NCI-H345 treated with DMSO at 0.1 percent for 48 hours (cell line): ENCODE measurements at regions not wholly inside any gene's neighbourhood (a gene's known extent, or its start where the extent isn't known, plus 50 kb on each side); places are given as distances from the start of the nearest gene placed in this dataset.
A peak's percentile ranks its signal among the peaks of the same experiment; 100 is the strongest.

Experiments
- DNase-seq: peaks from one replicate; lab custom pipeline; 2025; ENCODE audit not compliant: unreplicated experiment; lab: John Stamatoyannopoulos, UW

DNA sequence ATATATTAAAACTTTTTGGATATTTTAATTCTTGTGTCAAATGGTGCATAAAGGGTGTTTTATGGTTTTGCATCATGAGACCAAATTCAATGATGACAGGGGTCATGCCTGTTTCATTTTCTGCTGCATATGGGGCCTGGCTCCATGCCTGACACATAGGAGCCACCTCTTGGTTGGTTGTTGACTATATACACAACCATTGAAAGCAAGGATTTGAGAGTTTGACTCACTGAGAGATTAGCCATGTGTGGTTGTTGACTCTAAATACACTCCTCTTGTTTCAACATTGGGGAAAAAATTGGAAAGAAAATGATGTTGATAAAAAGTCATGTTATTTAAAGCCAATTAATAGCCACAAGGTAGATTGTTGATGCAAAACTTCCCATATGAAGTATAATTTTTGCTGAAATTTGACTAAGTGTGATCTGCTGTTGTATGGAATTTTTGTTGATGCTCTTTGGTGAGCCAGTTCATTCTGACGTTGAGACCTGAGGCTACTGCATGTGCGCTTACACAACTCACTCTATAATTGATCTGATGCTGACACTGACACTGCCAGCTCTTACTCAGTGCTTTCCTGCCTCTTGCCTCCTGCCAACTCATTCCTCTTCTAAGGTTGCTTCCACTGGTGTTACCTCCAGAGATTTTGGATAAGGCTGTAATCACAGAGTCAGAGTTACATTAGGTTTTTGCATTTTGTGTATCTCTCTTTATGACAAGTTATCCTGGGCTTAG, 446.2 kb upstream of the SLC14A2 start:
- no peak for DNase-seq

DNA sequence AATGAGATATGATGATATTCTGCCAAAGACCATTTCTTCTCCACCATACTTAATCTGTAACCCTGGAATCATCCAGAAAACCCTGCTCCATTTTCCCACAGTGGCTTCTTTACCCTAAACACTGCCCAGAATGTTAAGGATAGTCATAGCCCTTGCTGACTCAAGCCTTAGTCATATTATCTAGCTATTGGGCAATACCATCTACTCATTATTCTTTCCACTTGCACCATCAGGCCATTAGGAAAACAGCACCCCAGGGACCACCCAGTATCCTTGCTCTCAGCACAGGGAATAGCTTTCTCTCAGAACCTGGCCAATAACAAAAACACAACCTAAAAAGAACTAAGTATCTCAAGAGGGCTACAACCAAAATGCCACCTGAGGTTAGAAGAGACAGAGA, 445.7 kb upstream of the SLC14A2 start:
- DNase-seq: no peak

DNA sequence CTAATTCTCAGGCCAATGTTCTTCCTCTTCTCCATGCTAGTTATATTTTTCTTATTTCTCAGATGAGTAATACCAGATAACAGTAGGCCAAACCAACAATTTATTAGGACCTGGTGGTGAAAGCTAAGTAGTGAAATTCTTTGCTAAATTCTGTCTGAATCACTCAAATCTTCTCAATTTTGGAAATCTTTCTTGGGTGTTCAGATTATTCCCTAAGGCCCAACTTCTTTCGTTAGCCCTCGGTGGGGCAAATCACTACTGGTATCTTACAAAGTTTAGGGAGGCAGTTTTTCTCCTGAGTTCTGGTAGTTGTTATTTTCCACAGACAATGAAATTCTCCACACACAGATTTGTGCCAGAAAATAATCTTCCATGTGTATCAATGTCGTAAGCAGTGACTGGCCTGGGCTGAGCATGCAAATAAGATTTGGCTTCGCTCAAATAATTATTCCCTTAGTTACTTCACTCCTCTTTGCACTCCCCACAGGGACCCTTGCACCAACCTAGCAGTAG, 443.5 kb upstream of the SLC14A2 start:
- no peak for DNase-seq

DNA sequence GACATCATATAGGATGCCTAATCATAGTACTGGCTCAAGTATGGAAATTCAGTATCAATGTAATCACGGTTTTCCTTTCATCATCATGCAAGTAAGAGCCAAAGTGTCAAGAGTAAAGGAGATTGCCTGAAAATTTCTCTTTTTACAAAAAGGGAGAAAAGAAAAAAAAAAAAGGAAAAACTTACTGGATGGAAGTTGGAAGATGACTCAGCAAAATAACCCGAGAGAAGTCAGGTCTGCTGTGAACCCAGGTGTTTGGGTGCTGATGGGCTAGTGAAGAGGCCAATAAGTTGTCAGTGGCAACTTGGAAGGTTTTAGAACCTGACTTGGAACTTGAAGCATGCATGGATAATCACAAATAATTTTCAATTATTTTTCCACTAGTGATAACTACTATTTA, 441.9 kb upstream of the SLC14A2 start:
- no peak for DNase-seq

DNA sequence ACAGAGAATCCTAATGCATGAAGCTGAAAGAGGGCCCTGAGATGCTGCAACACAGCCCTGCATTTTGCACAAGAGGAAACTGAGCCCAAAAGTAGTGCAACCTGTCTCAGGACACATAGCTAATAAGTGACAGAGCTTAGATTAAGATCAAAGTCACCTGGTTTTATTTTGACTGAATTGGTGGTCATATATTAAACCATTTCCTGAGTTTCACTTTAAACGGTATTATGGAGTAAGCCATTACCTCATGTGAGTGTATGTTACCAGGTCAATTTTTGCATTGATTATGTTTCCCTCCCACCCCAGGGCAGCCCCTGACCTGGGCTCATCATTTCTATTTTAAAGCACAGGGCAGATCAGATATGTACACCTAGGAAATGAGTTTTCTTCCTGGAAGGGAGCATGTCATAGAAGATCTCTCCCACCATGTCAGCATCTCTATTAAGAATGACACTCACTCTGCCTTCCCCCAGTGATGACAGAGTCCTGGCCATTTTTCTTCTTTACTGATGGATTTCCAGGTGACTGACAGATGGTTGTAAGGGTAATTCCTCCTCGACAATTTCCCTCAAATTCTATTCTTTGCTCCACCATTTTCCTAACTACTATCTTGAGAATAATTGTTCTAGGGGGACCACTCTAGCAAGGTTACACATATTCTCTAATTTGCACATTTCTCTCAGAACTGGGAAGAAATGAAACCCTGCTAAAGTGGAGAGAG, 441.3 kb upstream of the SLC14A2 start:
- no peak for DNase-seq

DNA sequence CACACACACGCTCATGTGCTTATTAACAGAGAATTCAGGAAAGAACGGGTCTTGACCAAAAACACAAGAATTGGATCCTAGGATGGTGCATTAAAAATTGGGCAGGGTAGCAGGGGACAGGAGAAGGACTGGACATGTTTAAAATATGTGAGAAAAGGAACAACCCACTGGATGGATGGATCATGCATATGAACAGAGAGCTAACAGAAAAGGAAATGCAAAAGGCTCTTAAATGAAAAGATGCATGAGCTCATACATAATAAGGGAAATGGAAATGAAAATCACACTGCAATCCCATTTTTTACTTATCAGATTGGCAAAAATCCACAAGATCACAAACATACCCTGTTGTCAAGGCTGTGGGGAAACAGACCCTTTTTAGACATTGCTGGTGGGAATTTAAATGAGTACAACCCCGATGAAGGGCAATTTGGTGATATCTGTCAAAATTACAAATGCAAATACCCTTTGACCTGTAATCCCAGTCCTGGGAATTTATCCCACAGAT, 440.6 kb upstream of the SLC14A2 start:
- DNase-seq: no peak

DNA sequence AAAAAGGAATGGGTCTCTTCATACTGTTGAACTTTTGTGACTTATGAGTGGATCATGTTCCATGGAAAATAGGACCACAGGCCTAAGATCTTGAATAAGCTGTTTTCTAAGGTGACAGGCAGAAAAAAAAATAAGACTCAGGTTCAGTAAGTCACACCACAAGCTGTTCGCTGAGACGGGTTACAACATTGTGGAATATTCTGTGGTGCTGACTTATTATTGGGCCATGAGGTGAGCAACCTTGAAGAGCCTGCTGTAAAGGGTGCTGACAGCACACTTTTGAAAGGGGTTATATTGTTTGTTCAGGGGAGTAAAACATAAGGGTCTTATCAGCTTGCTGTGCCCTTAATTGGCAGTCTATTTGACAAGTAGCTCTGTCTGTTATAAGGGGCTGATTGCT, 439.8 kb upstream of the SLC14A2 start:
- DNase-seq: no peak

DNA sequence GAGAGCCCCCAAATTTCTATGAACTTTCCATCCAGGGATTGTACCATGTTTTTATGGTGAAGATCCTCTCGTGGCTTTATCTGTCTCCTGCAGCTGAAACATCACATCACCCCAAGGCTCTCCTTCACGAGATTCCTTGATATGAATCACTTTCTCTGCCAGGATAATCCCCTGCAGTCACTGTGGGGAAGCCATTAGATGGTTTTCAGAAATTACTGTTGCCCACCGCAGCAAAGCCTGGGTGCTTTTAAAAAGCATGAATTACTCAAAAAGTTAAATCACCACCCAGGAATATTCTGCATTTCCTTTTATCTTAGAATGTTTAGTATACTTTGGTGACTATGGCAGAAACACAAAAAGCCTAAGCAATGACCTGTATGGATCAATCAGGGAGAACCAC, 428.4 kb upstream of the SLC14A2 start:
- DNase-seq: no peak

DNA sequence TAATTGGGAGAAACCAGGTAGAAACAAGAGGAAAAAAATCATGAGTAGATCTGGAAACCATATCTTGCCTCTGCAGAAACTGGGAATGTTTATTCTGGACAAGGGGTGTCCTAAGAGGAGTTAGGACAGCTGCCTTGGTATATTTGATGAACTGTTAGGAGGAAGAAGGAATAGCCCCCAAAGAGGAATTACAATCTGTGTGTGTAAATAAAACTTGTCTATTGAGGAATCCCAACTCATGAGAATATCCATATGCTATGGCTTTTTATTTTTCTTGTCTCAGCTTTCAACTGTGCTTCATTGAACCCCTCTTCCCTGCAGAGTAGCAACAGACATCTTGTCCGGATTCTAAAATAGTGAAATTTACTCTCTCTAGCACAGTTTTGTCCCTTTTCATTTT, 423.5 kb upstream of the SLC14A2 start:
- DNase-seq: no peak

DNA sequence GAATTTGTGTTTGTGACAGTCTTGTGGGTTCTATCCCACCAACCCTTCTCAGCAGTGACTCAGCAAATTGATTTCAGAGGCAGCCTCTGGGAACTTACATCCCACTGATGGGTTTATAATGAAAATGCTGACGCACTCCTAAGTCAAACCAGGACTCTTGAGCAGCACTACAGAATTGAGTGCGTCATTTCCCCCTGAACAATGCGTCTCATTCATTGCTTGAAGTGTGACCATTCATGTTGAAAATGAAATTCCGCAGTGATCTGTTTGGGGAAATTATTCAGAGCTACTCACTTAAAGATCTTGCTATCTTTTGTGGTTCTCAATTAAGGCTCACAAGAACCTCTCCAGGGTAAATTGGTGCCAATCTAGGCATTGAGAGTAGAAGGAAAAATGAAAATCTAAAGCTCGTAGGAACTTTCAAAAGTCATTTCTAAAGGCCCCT, 417.7 kb upstream of the SLC14A2 start:
- DNase-seq: peak; percentile 9

DNA sequence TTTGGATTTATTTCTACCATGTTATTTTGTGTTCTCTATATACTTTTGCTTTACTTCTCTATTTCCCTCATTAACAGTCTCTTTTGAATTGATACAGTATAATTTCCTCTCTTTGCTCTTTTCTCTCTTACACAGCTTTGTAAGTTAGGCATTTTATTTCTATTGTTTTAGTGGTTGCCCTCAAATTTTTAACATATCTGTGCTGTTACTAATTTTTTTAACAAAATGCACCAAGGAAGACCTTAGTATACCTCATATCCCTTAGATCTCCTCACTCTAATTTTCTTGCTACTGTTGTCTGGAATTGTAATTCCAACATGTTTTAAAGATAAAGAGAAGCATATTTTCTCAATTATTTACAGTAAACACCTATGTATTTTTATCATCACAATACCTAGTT, 416.8 kb upstream of the SLC14A2 start:
- DNase-seq: no peak

DNA sequence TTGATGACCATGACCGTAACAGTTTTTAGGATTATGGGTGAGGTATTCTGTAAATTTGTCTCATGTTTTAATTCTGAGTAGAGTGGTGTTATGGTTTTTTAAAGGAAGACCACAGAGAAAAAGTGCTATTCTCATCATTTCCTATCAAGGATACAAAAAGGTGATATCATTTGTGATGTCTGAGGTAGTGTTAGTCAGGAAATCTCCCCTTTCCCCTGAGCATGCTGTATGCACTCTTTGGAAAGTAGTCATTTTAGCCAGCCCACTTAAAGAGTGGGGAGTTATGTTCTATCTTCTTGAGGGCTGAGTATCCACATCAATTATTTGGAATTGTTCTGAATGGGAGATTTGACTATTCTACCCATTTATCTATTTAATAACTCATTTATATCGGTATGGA, 414.2 kb upstream of the SLC14A2 start:
- DNase-seq: no peak

DNA sequence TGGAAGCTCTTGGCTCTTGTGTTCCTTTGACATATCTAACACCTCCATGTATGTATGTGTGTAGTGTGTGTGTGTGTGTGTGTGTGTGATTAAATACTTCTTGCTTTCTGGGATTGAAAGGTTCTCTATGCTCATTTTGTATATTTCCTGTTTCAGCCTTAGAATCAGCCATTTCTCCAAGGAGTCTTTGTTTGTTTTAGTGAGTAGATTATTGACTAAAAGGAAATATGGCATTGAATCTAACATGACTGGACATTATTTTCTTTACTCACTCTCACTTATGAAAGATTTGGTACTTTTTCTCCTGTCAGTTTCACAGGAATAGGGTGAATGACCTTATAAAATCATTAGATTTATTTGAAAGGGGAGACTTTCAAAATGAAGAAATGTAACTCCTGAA, 413.8 kb upstream of the SLC14A2 start:
- DNase-seq: no peak

DNA sequence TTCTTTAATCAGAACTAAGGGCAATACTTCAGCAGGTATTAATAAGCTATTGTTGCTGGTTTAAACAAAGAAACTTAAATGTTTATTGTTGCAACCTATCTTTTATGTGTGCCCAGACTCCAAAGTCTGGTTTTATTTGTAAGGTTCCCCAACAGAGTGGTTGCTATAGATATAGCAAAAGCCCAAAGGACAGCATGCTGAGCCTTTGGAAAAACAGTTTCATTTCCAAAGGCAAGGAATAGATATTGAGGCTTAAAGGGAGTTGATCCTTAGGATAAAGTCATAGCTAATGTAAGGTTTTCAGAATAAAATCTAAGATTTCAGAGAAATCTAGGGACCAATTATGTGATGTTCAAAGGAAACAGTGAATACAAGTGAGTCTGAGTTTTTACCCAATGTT, 413.2 kb upstream of the SLC14A2 start:
- no peak for DNase-seq

DNA sequence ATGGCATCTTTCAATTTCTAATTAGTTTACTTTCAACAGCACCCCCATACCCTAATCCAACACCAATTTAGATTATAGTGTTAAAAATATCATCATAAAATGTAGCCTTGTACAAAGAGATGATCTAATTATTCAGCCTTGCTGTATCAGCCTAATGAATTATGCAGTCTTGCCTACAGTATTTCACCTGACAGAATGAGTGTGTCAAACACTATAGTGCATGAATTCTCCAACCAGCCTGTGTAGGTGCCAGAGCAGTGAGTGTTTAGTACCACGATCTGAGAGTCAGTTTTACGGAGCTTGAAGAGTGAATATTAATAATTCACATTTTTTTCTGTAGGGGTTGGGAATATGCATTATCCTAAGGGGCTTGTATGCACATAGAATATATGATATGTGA, 411.6 kb upstream of the SLC14A2 start:
- no peak for DNase-seq

DNA sequence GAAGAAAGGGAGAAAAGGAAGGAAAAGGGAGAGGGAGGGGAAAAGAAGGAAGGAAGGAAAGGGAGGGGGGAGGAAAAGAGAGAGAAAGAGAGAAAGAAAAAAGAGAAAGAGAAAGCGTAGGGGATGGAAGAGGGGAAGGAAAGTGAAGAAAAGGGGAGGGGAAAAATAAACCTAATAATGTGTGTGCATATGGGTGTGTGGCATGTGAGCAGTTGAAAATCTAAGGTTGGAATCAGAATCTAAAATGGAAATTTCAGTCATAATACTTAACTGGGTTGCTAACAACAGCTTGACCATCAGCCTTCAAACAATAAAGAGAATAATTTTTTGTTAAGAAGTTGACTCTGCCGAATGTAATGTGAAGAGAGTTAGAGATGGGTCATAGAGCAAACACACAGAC, 407.9 kb upstream of the SLC14A2 start:
- DNase-seq: no peak

DNA sequence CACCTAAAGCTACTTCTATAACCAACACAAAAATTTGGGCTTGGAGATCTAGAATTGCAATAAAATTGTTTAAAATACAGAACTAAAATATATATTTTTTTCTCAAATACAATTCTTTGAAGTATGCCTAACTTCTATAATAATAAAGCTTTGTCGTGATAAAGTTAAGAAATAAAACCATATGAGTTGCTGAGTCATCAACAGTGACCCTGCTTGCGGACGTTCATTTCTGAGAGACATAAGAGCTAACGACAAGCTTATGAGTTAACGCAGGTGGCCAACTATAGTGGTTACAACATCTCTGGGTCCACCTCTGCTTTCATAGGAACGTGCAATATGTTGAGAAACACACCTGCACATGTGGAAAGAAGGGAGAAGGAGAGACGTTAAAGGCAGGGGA, 407.1 kb upstream of the SLC14A2 start:
- DNase-seq: no peak

DNA sequence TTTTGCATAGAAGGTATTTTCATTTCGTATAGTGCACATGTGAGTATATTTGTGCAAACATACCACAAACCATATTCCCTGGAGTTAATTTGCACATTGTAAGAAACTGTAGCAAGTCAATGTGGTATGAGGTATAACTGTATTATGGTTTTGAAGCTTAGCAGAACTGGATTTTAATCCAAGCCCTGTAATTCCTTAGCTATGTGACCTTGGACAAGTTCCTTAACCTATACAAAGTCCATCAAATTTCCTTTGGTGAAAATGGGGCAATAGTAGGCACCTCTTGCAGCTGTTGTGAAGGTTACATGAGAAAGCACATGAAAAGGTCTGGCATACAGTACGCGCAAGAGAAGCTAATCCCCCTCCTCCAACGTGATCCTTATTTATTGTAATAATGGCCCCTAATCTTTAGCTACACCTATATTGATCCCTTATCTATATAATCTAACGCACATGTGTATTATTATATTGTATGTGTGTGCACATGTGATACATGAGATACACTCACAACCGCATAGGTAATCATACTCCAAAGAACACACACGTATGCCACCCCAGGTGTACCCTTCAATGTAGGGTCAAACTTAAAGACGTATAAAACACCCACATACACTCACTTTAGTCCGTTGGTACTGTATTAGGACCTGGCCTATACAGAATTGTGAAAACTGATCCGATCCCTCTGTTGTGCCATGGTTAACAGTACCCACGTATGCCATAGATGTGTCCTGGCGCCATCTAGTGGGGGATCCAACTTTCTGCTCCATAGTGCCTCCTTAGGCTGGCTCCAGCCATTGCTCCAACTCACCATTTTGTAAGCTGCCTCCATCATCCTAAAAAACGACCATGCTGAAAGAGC, 402.9 kb upstream of the SLC14A2 start:
- DNase-seq: peak; percentile 65

DNA sequence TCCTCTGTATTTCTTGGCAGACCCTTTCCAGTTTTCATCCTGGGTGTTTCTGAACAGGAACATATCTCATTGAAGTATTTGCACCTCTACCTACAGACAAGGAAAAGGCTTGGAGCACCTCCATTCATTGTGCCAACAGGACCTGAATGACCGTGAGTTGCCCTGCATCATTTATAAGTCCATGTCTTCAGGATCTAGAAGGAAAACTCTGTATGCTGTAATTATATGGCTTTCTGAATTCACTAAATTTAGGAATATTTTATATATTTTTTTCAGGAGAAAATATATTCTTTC, 402.3 kb upstream of the SLC14A2 start:
- no peak for DNase-seq

DNA sequence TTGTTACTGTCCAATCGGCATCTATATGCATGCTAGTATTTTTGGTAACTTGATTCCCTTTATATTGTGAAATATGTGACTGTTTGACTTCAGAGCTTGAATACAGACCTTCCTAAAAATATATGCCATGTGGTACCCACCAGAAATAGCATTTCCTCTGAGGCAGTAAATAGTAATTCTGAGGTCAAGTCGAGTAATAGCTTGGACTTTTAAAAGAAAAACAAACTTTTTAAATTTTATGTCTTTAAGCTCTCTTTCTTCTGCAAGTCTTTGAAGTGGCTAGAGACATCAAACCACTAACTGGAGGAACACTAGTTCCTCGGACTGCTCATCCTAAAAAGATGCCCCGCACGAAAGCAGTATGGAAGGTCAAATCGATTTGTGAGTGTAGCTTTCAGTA, 396.8 kb upstream of the SLC14A2 start:
- DNase-seq: no peak

DNA sequence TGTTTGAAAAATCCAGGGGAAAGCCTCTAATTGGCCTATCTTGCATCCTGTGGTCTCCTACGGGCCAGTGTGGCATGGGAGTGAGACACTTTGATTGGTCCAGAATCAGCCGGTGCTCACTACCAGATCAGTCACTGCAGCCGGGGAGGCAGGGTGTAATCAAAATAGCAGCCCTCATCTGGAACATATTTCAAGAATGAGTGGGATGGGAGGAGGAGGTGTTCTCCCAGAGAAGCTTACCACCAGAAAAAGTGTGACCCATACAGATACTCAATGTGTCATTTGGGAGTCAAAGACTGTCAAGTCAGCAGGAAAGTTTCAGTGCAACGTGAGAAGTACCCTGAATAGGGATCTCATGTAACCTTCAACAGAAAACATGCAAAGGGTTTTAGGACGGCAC, 393.9 kb upstream of the SLC14A2 start:
- no peak for DNase-seq

DNA sequence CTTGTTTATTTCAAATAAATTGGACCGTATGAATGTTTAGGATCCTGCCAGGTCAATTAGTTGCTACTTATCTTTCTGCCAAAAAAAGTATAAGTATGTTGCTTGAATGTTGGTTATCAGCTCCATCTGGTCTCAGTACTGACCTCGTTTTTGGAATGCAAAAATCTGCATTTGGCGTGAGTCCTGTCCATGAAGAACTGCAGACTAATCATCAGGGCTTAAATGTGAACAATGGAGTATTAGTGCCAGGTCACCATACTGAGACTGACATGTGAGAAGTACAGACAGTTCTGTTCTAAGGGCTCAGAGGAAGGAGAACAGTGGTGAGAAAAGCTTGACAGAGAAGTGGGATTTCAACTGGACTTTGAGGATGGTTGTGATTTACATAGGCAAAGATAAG, 393.1 kb upstream of the SLC14A2 start:
- no peak for DNase-seq
